Activated B cell treated with CpG ODN at 0.5 μM for 24 hours (primary cell): ENCODE measurements at regions not wholly inside any gene's neighbourhood (a gene's known extent, or its start where the extent isn't known, plus 50 kb on each side); places are given as distances from the start of the nearest gene placed in this dataset.
"Not testable (repeated sequence)": the region's sequence is repeated elsewhere in the genome, so short reads cannot be mapped to it uniquely, and the experiment has no call there.

ENCODE experiments used
- ATAC-seq: fragments of 200-7000 bp; cut with Tn5 transposase; one replicate; pipeline ENCODE4 v1.10.0; 2021; ENCODE audit warnings: low read depth, mild to moderate bottlenecking, moderate library complexity
- CTCF ChIA-PET: fragments of 350-600 bp; sonication (Branson Sonifier 250); formaldehyde crosslinking; loops from one replicate; lab custom pipeline; 2021; ENCODE audit warnings: antibody characterized with exemption; lab: Charles Lee
- POLR2A ChIA-PET: fragments of 350-600 bp; sonication (Branson Sonifier 250); formaldehyde crosslinking; loops from one replicate; lab custom pipeline; 2021; ENCODE audit warnings: antibody characterized with exemption; lab: Charles Lee
- DNase-seq: peaks from one replicate; pipeline ENCODE4 v3.0.0; 2022
- H3K27ac Mint-ChIP-seq: one replicate; pipeline ENCODE4 v1.8.0; 2020; ENCODE audit warnings: mixed read lengths
- H3K27me3 Mint-ChIP-seq: one replicate; pipeline ENCODE4 v1.8.0; 2021; ENCODE audit warnings: mixed read lengths
- H3K36me3 Mint-ChIP-seq: one replicate; pipeline ENCODE4 v1.8.0; 2021; ENCODE audit warnings: low read depth, mixed read lengths
- H3K4me1 Mint-ChIP-seq: one replicate; pipeline ENCODE4 v1.8.0; 2021; ENCODE audit warnings: mixed read lengths
- H3K4me3 Mint-ChIP-seq: one replicate; pipeline ENCODE4 v1.8.0; 2020; ENCODE audit warnings: mild to moderate bottlenecking, mixed read lengths
- H3K9me3 Mint-ChIP-seq: one replicate; pipeline ENCODE4 v1.8.0; 2020; ENCODE audit warnings: mixed read lengths
- CTCF ChIP-seq: fragments of 200-600 bp; IDR thresholded peaks from one replicate; pipeline ENCODE4 v1.8.0; 2022; ENCODE audit warnings: antibody characterized with exemption, mild to moderate bottlenecking
- intact Hi-C: fragments of 100-400 bp; cut with micrococcal nuclease; formaldehyde crosslinking; loops from one replicate; pipeline ENCODE4 v1.15.1; 2024

GRCh38 chr17:71578446-71578845, 542.4 kb upstream of the SOX9 start:
- ATAC-seq (no peak), DNase-seq (no peak)
- H3K36me3 Mint-ChIP-seq, result no peaks in the 10 kb centered on the region
- no peak for TF ChIP-seq CTCF
- H3K9me3 Mint-ChIP-seq, result peaks cover 14% of the 10 kb centered on the region
- intact Hi-C loops, result no loop called here
- no peaks in the 10 kb centered on the region for H3K27me3 Mint-ChIP-seq
- ChIA-PET CTCF (no interaction called here), POLR2A (no interaction called here)
- no peak overlapping the region for H3K27ac Mint-ChIP-seq
- no peak overlapping the region for H3K4me3 Mint-ChIP-seq
- H3K4me1 Mint-ChIP-seq, result no peaks in the 10 kb centered on the region

- intact Hi-C loops, result no loop called here
- no peak for TF ChIP-seq CTCF
- Mint-ChIP-seq H3K27ac (no peak overlapping the region), H3K4me1 (no peaks in the 10 kb centered on the region), H3K27me3 (no peaks in the 10 kb centered on the region), H3K36me3 (no peaks in the 10 kb centered on the region), H3K4me3 (no peak overlapping the region), H3K9me3 (peaks cover 14% of the 10 kb centered on the region)
- ATAC-seq (no peak), DNase-seq (no peak)
- ChIA-PET CTCF (no interaction called here), POLR2A (no interaction called here)
These were observed 540.6 kb upstream of the SOX9 start for GRCh38 chr17:71580220-71580619.

GRCh38 chr17:71585540-71585939, 535.3 kb upstream of the SOX9 start:
- Mint-ChIP-seq H3K27ac (no peak overlapping the region), H3K4me1 (no peaks in the 10 kb centered on the region), H3K27me3 (no peaks in the 10 kb centered on the region), H3K36me3 (no peaks in the 10 kb centered on the region), H3K4me3 (no peak overlapping the region), H3K9me3 (peaks cover 11% of the 10 kb centered on the region)
- ATAC-seq (no peak), DNase-seq (no peak)
- CTCF ChIA-PET, result no interaction called here
- intact Hi-C loops, result no loop called here
- TF ChIP-seq CTCF, result no peak
- POLR2A ChIA-PET, result no interaction called here

GRCh38 chr17:71592431-71592830, 528.4 kb upstream of the SOX9 start:
- no peaks in the 10 kb centered on the region for H3K4me1 Mint-ChIP-seq
- no peak for TF ChIP-seq CTCF
- H3K27ac Mint-ChIP-seq, result no peak overlapping the region
- H3K27me3 Mint-ChIP-seq, result no peaks in the 10 kb centered on the region
- ChIA-PET CTCF (no interaction called here), POLR2A (no interaction called here)
- intact Hi-C loops, result no loop called here
- ATAC-seq (no peak), DNase-seq (no peak)
- no peak overlapping the region for H3K4me3 Mint-ChIP-seq
- no peaks in the 10 kb centered on the region for H3K36me3 Mint-ChIP-seq
- H3K9me3 Mint-ChIP-seq, result peaks cover 2% of the 10 kb centered on the region

- DNase-seq, result no peak
- ChIA-PET POLR2A (no interaction called here), CTCF (no interaction called here)
- H3K27me3 Mint-ChIP-seq, result no peaks in the 10 kb centered on the region
- TF ChIP-seq CTCF, result no peak
- ATAC-seq, result no peak
- no peak overlapping the region for H3K27ac Mint-ChIP-seq
- no peak overlapping the region for H3K4me3 Mint-ChIP-seq
- H3K36me3 Mint-ChIP-seq, result no peaks in the 10 kb centered on the region
- H3K9me3 Mint-ChIP-seq, result peaks cover 2% of the 10 kb centered on the region
- H3K4me1 Mint-ChIP-seq, result no peaks in the 10 kb centered on the region
- intact Hi-C loops, result no loop called here
These were observed 527.7 kb upstream of the SOX9 start for GRCh38 chr17:71593078-71593477.

- DNase-seq, H3K9me3 Mint-ChIP-seq, H3K27me3 Mint-ChIP-seq, intact Hi-C loops, ATAC-seq, POLR2A ChIA-PET, H3K36me3 Mint-ChIP-seq, H3K4me1 Mint-ChIP-seq, H3K27ac Mint-ChIP-seq, H3K4me3 Mint-ChIP-seq: not testable (repeated sequence)
- CTCF ChIA-PET, result interaction anchor here (0.7 kb wide), 1 partner anchor 626 kb away, joined by 4 read pairs; no protein-coding TSS in a partner anchor
These were observed 521.2 kb upstream of the SOX9 start for GRCh38 chr17:71599583-71599982.
